ENCODE measurements at regions not wholly inside any gene's neighbourhood (a gene's known extent, or its start where the extent isn't known, plus 50 kb on each side); places are given as distances from the start of the nearest gene placed in this dataset.
"Not testable (repeated sequence)": the region's sequence is repeated elsewhere in the genome, so short reads cannot be mapped to it uniquely, and the experiment has no call there.

- DNase-seq, result no peak
Measured at GRCh38 chr18:71450257-71450656, 1093.9 kb downstream of the CBLN2 start.

- peak; percentile 12 for DNase-seq
Measured at GRCh38 chr18:71443706-71444480, 1100.2 kb downstream of the CBLN2 start.

GRCh38 chr18:71442731-71443141, 1101.4 kb downstream of the CBLN2 start:
- no peak for DNase-seq

GRCh38 chr18:71441156-71441555, 1103.0 kb downstream of the CBLN2 start:
- DNase-seq, result no peak

DNA sequence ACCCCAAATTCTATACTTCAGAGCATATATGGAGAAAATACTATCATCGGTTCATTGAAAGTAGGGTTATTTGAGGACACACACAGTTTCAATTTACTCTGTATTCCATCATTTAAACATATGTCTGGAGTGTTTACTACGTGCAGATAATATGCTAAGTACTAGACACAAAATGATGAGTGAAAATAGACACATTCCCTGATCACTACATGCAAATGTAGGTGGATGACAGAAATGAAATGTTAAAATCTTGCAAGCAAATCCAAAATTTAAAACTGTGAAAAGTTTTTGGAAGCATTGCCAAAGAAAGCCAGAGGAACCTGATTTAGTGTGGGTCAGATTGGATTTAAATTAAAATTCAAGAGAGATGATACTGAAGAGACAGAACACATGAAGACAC, 1106.6 kb downstream of the CBLN2 start:
- no peak for DNase-seq

- DNase-seq, result no peak
Measured at GRCh38 chr18:71433373-71433772, 1110.8 kb downstream of the CBLN2 start.

- DNase-seq, result no peak
Measured at GRCh38 chr18:71431689-71432088, 1112.5 kb downstream of the CBLN2 start.

DNA sequence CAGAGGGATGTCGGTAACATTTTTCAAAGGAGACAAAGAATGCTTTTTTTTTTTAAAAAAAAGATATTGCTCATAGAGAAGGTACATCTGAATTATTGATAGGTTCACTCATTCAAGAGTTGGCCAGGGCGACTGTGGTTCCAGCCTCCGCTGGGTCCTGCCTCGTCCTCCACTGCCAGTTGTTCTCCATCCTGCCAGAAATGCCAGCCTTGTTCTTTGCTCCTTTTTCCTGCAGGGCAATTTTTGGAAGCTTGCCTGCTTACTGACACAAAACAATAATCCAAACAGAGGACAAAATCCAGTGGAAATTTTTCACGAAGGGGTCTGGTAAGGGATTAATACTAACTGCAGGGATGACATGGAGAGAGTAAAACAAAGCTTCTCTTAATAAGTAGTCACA, 1113.0 kb downstream of the CBLN2 start:
- no peak for DNase-seq

DNA sequence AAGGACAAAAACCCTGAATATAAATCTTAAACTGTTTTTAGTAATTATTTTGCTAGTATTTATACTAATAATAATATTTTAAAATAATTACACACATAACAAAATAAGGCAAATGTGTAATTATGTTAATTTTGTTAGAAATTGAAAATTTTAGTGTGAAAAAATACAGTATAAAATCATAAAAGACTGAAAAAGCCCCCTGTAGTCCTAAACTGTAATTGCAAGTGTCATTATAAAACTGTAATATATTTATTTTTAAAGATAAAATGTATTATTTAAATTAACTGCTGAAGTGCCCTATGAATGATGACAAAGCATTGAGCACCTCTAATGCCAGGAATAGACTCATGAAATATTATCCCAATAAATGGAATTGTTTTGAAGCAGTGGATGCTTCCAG, 1117.7 kb downstream of the CBLN2 start:
- DNase-seq, result no peak

DNA sequence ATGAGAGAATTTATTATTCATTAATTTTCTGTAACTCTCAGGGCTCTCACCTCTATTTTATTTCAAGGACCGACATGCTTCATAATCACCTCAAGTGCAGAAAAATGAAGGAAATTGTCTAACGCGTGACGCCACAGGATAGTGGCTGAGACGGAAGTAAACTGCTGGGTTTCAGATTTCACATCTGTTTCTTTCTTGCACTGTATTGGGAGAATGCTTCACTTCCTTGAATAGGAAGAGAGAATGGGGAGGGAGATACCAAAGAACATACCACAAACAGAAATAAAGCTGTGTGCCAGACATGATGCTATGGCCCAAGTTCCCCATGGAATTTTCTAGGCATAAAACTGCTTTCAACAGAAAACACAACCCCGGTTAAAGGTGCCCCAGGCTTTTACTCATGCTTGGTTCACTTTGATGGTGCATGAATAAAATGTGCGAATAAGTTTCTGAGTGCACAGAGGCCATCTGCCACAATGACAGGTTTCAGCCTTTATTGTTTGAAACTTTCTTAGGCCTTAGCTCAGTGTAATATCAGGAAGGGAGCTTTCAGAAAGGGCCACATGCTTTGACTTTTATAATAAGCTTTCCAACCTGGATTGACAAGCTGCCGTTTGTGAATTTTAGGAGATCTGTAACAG, 1116.4 kb downstream of the SOCS6 start:
- no peak for DNase-seq

- no peak for DNase-seq
Measured at GRCh38 chr18:71403501-71403900, 1114.7 kb downstream of the SOCS6 start.

DNA sequence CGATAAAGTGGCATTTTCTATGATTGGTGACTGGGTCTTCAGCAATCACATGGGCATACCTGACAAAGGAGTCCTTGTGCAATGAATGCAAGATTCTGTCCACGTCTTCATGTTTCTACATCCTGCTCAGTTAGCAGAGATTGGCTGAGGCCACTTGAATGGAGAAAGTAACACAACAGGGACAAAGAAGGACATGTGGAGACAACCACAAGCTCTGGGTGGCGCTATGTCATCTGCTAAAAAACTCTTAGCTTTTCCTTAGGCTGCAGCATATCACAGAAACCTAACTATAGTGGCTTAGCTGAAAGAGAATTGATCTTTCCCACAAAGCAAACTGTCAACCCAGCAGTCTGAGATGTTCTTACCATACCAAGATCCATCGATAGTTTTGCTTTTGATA, 1109.7 kb downstream of the SOCS6 start:
- DNase-seq, result no peak

- DNase-seq, result no peak
Measured at GRCh38 chr18:71388148-71388547, 1099.3 kb downstream of the SOCS6 start.

GRCh38 chr18:71374294-71375000, 1085.6 kb downstream of the SOCS6 start:
- DNase-seq, result no peak

DNA sequence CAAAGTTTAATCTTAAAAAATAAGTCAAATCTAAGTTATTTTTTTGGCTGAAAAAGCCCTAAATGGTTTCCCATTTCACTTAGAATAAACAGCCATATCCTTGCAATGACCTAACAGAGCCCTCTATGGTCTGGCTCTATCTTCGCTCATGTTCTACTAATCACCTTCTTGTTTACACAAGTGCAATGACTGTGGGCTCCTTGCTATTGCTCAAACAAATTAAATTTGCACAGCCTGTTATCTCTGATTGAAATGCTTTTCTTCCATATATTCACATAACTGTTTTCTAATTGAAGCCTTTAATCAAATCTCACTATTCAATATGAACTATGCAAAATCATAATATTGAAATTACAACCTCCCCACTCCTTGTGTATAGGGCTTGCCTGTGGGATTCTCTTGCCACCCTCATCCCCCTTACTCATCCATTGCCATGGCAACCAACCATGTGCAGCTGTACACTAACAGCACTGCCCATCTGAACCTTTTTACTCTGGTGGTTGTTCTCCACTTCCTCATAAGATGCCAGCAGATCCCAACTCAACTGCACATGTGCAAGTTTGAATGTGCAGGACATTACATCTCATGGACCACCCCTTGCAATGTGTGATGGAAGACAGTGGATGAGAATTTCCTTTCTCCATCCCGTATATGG, 1083.2 kb downstream of the SOCS6 start:
- DNase-seq, result no peak

DNA sequence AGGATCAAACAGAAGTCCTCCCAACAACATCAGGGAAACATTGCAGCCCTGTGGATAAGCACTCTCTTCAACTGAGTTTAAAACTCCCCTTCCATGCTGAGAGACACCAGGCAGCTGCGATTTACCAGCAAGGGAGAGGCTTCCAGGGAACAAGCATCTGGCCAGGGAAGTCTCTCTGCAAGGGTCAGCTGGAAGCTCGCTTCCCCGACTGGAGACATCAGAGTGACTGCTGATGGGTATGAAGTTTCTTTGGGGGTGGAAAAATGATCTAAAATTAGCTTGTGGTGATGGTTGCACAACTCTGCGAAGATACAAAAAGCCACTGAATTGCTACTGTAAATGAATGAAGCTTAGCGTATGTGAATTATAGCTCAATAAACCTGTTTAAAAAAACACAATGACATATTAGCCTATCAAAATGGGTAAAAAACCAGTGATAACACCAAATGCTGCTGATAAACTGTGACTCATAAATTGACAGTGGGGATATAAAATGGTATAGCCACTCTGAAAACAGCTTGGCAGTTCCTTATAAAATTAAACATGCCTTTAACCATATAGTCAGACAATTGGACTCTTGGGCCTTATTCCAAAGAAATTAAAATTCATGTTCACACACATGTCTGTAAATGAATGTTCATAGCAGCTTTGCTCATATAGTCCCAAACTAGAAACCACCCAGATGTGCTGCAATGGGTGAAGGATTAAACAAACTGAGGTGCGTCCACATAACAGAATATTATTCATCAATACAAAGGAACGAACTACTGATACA, 1082.0 kb downstream of the SOCS6 start:
- DNase-seq, result no peak

- DNase-seq, result no peak
Measured at GRCh38 chr18:71370095-71370494, 1081.2 kb downstream of the SOCS6 start.

DNA sequence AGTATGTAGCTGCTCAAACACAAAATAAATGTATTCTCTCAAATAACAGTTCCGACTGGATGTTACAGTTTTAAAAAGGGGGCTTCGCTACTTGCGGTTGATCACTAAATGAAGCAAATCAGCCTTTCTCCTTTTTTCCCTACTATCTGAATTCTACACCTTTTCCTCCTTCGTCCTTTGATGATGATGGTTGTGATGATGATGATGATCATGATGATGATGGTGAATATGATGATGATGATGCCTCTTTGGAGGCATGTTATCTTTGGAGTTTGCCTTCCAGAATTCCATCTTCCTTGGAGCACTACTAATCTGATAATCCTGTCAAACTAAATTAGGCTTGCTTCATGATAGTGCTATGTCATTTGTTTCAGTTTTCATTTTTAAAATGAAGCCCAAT, 1073.3 kb downstream of the SOCS6 start:
- DNase-seq, result no peak

DNA sequence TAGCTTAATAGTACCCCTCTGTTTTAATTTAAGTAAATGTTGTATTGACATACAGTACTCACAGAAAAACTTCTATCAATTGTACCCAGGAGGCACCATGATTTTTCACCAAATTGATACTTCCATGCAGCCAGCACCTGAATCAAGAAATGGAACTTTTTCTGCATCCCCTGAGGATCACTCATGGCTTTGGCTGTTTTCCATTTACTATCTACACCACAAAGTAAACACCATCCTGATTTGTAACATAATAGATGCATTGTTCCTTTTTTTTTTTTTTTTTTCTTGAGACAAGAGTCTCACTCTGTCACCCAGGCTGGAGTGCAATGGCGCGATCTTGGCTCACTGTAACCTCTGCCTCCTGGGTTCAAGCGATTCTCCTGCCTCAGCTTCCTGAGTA, 1066.8 kb downstream of the SOCS6 start:
- DNase-seq, result not testable (repeated sequence)

DNA sequence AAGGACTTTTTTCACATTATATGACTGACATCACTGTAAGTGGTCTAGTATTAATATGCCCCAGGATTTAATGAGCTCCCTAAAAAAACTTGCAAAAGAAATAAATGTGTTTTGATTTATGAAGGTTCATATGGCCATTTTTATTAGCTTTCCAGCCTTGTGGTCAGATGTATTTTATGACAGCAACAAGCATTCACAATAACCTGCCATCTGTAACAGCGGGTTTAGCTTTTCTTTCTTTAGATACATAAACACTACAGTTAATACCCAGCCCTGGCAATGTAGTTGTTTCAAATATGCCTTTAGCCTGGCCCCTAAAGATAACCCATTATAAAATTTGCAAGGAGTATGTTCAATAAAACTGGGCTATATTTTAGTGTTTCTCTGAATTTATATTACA, 1063.8 kb downstream of the SOCS6 start:
- DNase-seq, result no peak

DNA sequence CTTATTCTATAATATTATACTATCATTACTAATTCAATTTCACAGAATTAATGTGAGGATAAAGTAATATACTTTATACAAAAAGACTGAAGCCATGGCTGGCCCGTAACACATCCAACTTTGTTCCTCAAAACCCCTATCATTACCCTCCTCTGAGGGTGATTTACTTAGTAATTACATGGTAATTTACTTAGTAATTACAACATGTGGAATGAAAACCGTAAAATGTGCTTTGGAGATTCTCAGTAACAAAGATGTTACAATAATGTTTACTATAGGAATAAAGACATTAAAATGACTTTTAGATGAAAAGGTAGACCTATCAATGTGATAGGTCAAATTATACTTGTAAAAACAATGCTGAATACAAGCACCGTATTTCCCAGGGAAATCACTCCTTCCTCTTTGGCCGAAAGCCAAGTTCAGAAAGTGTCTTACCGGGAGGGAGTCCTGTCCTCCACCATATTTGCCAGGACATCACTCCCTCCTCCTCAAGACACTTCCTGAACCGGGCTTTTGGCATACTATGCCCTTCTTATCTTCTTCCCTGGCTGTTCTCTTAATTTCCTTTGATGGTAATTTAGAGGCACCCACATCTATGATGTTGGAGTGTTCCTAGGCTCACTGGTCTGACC, 1047.8 kb downstream of the SOCS6 start:
- no peak for DNase-seq

DNA sequence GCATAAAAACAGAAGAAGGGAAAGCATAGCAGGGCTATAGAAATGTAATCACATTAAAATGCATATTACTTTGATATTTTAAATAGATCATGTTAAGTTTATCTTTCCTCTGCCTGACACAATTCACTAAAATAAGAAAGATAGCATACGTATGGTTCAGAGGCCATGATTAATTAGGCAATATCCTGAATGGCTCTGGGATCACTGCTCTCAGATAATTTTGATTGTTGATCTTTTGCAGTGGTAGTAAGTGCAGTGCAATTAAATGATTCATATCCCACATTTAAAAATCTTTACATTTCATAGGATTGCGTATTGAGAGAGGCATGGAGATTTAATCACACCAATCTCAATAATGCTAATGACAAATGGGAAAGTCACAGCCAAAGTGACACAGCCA, 1040.7 kb downstream of the SOCS6 start:
- DNase-seq, result no peak

Data from T1000 (cell line).